ENCODE measurements at regions not wholly inside any gene's neighbourhood (a gene's known extent, or its start where the extent isn't known, plus 50 kb on each side); places are given as distances from the start of the nearest gene placed in this dataset.

GRCh38 chr10:63766745-63767137 is 245.5 kb downstream of the REEP3 start:
- intact Hi-C loops (cut with DNase I) = loop anchor here in 1 of 2 donors (10.0 kb wide), 1 partner anchor 1572 kb away; no protein-coding TSS in a partner anchor
- DNase-seq (ENCODE audit: low spot score) = no peak

- DNase-seq (ENCODE audit: low spot score) = no peak
- intact Hi-C loops (cut with DNase I) = loop anchor here in 1 of 2 donors (10.0 kb wide), 1 partner anchor 1572 kb away; no protein-coding TSS in a partner anchor
Observed at GRCh38 chr10:63767138-63767801, 246.1 kb downstream of the REEP3 start.

GRCh38 chr10:63769367-63769766 is 248.2 kb downstream of the REEP3 start:
- intact Hi-C loops (cut with DNase I) = loop anchor here in 1 of 2 donors (10.0 kb wide), 1 partner anchor 1575 kb away; no protein-coding TSS in a partner anchor

GRCh38 chr10:63770523-63770922 is 249.3 kb downstream of the REEP3 start:
- intact Hi-C loops (cut with DNase I) = no loop called here
- no peak for DNase-seq (ENCODE audit: low spot score)

More at GRCh38 chr10:63769367-63769766, 248.2 kb downstream of the REEP3 start:
- no peak for DNase-seq (ENCODE audit: low spot score)

- intact Hi-C loops (cut with DNase I) = no loop called here
- no peak for DNase-seq (ENCODE audit: low spot score)
Observed at GRCh38 chr10:63772491-63772890, 251.3 kb downstream of the REEP3 start.

- intact Hi-C loops (cut with DNase I) = no loop called here
- no peak for DNase-seq (ENCODE audit: low spot score)
Observed at GRCh38 chr10:63773106-63773505, 251.9 kb downstream of the REEP3 start.

- no peak for DNase-seq (ENCODE audit: low spot score)
- intact Hi-C loops (cut with DNase I) = no loop called here
Observed at GRCh38 chr10:63773962-63774361, 252.8 kb downstream of the REEP3 start.

GRCh38 chr10:63780101-63780500 is 258.9 kb downstream of the REEP3 start:
- intact Hi-C loops (cut with DNase I) = no loop called here
- no peak for DNase-seq (ENCODE audit: low spot score)

GRCh38 chr10:63781226-63781625 is 260.0 kb downstream of the REEP3 start:
- intact Hi-C loops (cut with DNase I) = no loop called here

GRCh38 chr10:63783882-63784281 is 262.7 kb downstream of the REEP3 start:
- intact Hi-C loops (cut with DNase I) = no loop called here
- no peak for DNase-seq (ENCODE audit: low spot score)

More at GRCh38 chr10:63781226-63781625, 260.0 kb downstream of the REEP3 start:
- DNase-seq (ENCODE audit: low spot score) = no peak

- no peak for DNase-seq (ENCODE audit: low spot score)
- intact Hi-C loops (cut with DNase I) = no loop called here
Observed at GRCh38 chr10:63788152-63788821, 267.1 kb downstream of the REEP3 start.

GRCh38 chr10:63795094-63795860 is 274.1 kb downstream of the REEP3 start:
- no peak for DNase-seq (ENCODE audit: low spot score)

GRCh38 chr10:63798599-63799498 is 277.6 kb downstream of the REEP3 start:
- intact Hi-C loops (cut with DNase I) = no loop called here
- DNase-seq (ENCODE audit: low spot score) = peak; percentile 91

More at GRCh38 chr10:63795094-63795860, 274.1 kb downstream of the REEP3 start:
- intact Hi-C loops (cut with DNase I) = no loop called here

GRCh38 chr10:63799521-63800300 is 278.5 kb downstream of the REEP3 start:
- intact Hi-C loops (cut with DNase I) = no loop called here
- no peak for DNase-seq (ENCODE audit: low spot score)

GRCh38 chr10:63801166-63801565 is 280.0 kb downstream of the REEP3 start:
- no peak for DNase-seq (ENCODE audit: low spot score)
- intact Hi-C loops (cut with DNase I) = no loop called here

GRCh38 chr10:63806330-63806729 is 285.1 kb downstream of the REEP3 start:
- intact Hi-C loops (cut with DNase I) = no loop called here
- no peak for DNase-seq (ENCODE audit: low spot score)

- no peak for DNase-seq (ENCODE audit: low spot score)
- intact Hi-C loops (cut with DNase I) = no loop called here
Observed at GRCh38 chr10:63812501-63812900, 291.3 kb downstream of the REEP3 start.

GRCh38 chr10:63819753-63820329 is 298.6 kb downstream of the REEP3 start:
- intact Hi-C loops (cut with DNase I) = no loop called here
- DNase-seq (ENCODE audit: low spot score) = peak; percentile 91
